ENCODE measurements at regions not wholly inside any gene's neighbourhood (a gene's known extent, or its start where the extent isn't known, plus 50 kb on each side); places are given as distances from the start of the nearest gene placed in this dataset.

DNA sequence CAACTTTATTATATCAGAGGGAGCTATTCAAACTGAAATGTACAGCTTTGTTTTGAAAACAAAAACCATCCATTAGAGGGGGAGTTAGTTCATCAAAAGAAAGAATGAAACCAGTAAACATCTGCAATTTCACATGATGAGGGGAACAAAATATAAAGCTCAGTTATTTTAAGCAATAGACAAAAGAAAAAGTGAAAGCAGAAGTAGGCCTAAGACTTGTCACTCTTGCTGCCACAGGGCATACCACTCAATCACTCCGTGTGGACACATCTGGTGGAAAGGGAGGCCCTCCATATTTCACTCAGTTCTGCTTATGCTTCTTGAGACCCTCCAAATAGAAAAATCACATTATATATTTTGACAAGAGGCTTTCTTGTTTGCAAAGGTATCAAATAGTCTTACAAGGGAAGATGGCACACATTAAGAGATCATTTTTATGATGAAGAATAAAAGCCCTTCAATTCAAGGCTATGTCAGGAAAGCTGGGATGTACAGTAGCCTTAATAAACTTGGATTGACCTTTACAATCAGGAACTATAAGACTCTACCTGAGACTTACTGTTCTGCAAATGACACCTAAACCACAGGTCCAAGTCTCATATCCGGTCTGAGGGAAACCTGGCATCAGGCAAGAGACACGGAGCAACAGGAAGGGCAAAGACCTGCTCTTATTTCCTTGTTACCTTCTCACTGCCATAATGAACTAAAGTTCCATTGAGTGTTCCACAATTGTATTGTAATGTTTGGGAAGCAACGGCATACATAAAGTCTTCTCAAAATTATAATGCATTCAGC, 222.5 kb upstream of the GRIP1 start:
- TF ChIP-seq, protein P1, sequence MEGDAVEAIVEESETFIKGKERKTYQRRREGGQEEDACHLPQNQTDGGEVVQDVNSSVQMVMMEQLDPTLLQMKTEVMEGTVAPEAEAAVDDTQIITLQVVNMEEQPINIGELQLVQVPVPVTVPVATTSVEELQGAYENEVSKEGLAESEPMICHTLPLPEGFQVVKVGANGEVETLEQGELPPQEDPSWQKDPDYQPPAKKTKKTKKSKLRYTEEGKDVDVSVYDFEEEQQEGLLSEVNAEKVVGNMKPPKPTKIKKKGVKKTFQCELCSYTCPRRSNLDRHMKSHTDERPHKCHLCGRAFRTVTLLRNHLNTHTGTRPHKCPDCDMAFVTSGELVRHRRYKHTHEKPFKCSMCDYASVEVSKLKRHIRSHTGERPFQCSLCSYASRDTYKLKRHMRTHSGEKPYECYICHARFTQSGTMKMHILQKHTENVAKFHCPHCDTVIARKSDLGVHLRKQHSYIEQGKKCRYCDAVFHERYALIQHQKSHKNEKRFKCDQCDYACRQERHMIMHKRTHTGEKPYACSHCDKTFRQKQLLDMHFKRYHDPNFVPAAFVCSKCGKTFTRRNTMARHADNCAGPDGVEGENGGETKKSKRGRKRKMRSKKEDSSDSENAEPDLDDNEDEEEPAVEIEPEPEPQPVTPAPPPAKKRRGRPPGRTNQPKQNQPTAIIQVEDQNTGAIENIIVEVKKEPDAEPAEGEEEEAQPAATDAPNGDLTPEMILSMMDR (IDR thresholded peaks at IDR 0.05): no peak
- no peak for TF ChIP-seq POLR2AphosphoS5 (IDR thresholded peaks at IDR 0.05)
